Neural cell (in vitro differentiated cells): ENCODE measurements at regions not wholly inside any gene's neighbourhood (a gene's known extent, or its start where the extent isn't known, plus 50 kb on each side); places are given as distances from the start of the nearest gene placed in this dataset.

Experiments
- H2AFZ ChIP-seq: fragments of 200-600, 300-800 bp; sonication (generic), shearing (Covaris generic); 2 replicates; pipeline ENCODE4 v1.6.0; 2014; ENCODE audit warnings: low read depth, mild to moderate bottlenecking, antibody characterized with exemption, low read length, moderate library complexity
- H3F3A ChIP-seq: fragments of 200-600 bp; shearing (Covaris generic); 2 replicates; pipeline ENCODE4 v1.6.1; 2016; ENCODE audit warnings: mild to moderate bottlenecking, moderate library complexity, mixed read lengths, antibody characterized with exemption, low read length; ENCODE audit not compliant: insufficient read depth, poor library complexity, severe bottlenecking
- H3K27ac ChIP-seq: fragments of 200-600, 300-800 bp; sonication (generic), shearing (Covaris generic); 2 replicates; pipeline ENCODE4 v1.5.1; 2014; ENCODE audit warnings: mild to moderate bottlenecking, low read length, moderate library complexity
- H3K27me3 ChIP-seq: fragments of 300-800, 200-600 bp; sonication (generic), shearing (Covaris generic); 2 replicates; pipeline ENCODE4 v1.6.0; 2014; ENCODE audit warnings: mild to moderate bottlenecking, low read depth, low read length, moderate library complexity; ENCODE audit not compliant: insufficient read depth
- H3K36me3 ChIP-seq: fragments of 300-800, 200-600 bp; sonication (generic), shearing (Covaris generic); 2 replicates; pipeline ENCODE4 v1.5.1; 2014; ENCODE audit warnings: mild to moderate bottlenecking, antibody characterized with exemption, low read length, moderate library complexity; ENCODE audit not compliant: insufficient read depth
- H3K4me2 ChIP-seq: fragments of 300-800, 200-600 bp; sonication (generic), shearing (Covaris generic); 2 replicates; pipeline ENCODE4 v1.6.0; 2014; ENCODE audit warnings: mild to moderate bottlenecking, low read length
- H3K4me3 ChIP-seq: fragments of 300-800, 200-600 bp; sonication (generic), shearing (Covaris generic); 2 replicates; pipeline ENCODE4 v1.5.1; 2014; ENCODE audit warnings: mild to moderate bottlenecking, low read length, moderate library complexity
- H3K79me2 ChIP-seq: fragments of 200-600 bp; shearing (Covaris generic); replicated peaks from 2 replicates; pipeline ENCODE4 v1.6.0; 2014; ENCODE audit warnings: mild to moderate bottlenecking, low read length, moderate library complexity; ENCODE audit not compliant: insufficient read depth
- H3K9ac ChIP-seq: fragments of 300-800, 200-600 bp; sonication (generic), shearing (Covaris generic); 2 replicates; pipeline ENCODE4 v1.6.1; 2016; ENCODE audit warnings: mild to moderate bottlenecking, low read length, mixed read lengths
- H3K9me2 ChIP-seq: fragments of 200-600 bp; shearing (Covaris generic); 2 replicates; pipeline ENCODE4 v1.6.1; 2016; ENCODE audit warnings: mild to moderate bottlenecking, low read length, mixed read lengths; ENCODE audit not compliant: insufficient read depth
- H3K9me3 ChIP-seq: fragments of 200-600, 300-800 bp; sonication (generic), shearing (Covaris generic); 2 replicates; pipeline ENCODE4 v1.6.1; 2016; ENCODE audit warnings: mild to moderate bottlenecking, mixed run types, low read length, moderate library complexity, mixed read lengths
- H4K20me1 ChIP-seq: fragments of 200-600 bp; shearing (Covaris generic); 2 replicates; pipeline ENCODE4 v1.6.1; 2016; ENCODE audit warnings: mild to moderate bottlenecking, mixed run types; ENCODE audit not compliant: insufficient read depth
- EP300 ChIP-seq: fragments of 450-650 bp; conservative IDR thresholded peaks from 2 replicates; pipeline ENCODE4 v1.6.1; 2014; ENCODE audit warnings: antibody characterized with exemption, mild to moderate bottlenecking, moderate library complexity; ENCODE audit not compliant: poor library complexity, severe bottlenecking
- EZH2 ChIP-seq: fragments of 200-600, 300-800 bp; shearing (Covaris generic), sonication (generic); IDR thresholded peaks from 2 replicates; pipeline ENCODE4 v1.6.1; 2014; ENCODE audit warnings: antibody characterized with exemption, low read length, borderline replicate concordance, mild to moderate bottlenecking; ENCODE audit not compliant: insufficient read depth, poor library complexity, severe bottlenecking
- MXI1 ChIP-seq: fragments of 450-650 bp; conservative IDR thresholded peaks from 2 replicates; pipeline ENCODE4 v1.6.1; 2014; ENCODE audit warnings: antibody characterized with exemption, mild to moderate bottlenecking; ENCODE audit not compliant: poor library complexity, severe bottlenecking
- POLR2AphosphoS5 ChIP-seq: IDR thresholded peaks from 2 replicates; pipeline ENCODE4 v1.6.1; 2012
- RAD21 ChIP-seq: fragments of 450-650 bp; conservative IDR thresholded peaks from 2 replicates; pipeline ENCODE4 v1.6.1; 2014; ENCODE audit warnings: antibody characterized with exemption, mild to moderate bottlenecking, moderate library complexity
- REST ChIP-seq: IDR thresholded peaks from 2 replicates; pipeline ENCODE4 v1.6.1; 2012; ENCODE audit warnings: borderline replicate concordance
- SMC3 ChIP-seq: fragments of 450-650 bp; conservative IDR thresholded peaks from 2 replicates; pipeline ENCODE4 v1.6.1; 2014; ENCODE audit warnings: antibody characterized with exemption, mild to moderate bottlenecking, moderate library complexity; ENCODE audit not compliant: poor library complexity
- TAF1 ChIP-seq: IDR thresholded peaks from 2 replicates; pipeline ENCODE4 v1.6.1; 2012; ENCODE audit warnings: low read depth
- TF ChIP-seq, protein P1 (sequence below): fragments of 450-650 bp; IDR thresholded peaks from 2 replicates; pipeline ENCODE4 v1.5.1; 2014; ENCODE audit warnings: antibody characterized with exemption, mild to moderate bottlenecking, moderate library complexity; ENCODE audit not compliant: poor library complexity, severe bottlenecking

DNA sequence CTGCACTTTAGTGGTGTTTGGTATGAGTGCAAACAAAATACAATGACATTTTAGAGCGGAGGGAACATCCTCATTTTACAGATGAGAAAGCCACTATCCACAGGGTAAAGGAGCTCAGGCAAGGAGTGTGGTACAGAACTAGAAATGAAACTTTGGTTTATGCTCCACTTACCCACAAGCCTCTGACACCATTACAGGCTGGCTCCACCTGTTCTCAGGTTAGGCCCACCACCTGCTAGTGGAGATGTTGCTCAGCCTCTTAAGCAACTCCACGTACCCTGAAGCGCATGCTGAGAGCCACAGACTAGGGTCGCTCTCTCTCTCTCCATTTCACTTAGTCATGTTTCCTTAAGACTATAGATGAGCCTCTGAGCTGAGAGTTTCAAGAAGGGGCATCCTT is 130.0 kb downstream of the MBD2 start:
- Histone ChIP-seq H3K4me3 (no peak overlapping the region), H3K9ac (no peak overlapping the region), H3K27ac (no peak overlapping the region), H3K9me2 (no peaks in the 10 kb centered on the region), H3K36me3 (no peaks in the 10 kb centered on the region), H3K9me3 (no peaks in the 10 kb centered on the region), H3K27me3 (no peaks in the 10 kb centered on the region), H4K20me1 (no peaks in the 10 kb centered on the region), H3F3A (no peaks in the 10 kb centered on the region), H2AFZ (no peak overlapping the region), H3K79me2 (no peaks in the 10 kb centered on the region), H3K4me2 (no peak overlapping the region)
- TF ChIP-seq EP300 (no peak), SMC3 (no peak), TAF1 (no peak), EZH2 (no peak), REST (no peak), MXI1 (no peak), POLR2AphosphoS5 (no peak), RAD21 (no peak)
- TF ChIP-seq, protein P1, sequence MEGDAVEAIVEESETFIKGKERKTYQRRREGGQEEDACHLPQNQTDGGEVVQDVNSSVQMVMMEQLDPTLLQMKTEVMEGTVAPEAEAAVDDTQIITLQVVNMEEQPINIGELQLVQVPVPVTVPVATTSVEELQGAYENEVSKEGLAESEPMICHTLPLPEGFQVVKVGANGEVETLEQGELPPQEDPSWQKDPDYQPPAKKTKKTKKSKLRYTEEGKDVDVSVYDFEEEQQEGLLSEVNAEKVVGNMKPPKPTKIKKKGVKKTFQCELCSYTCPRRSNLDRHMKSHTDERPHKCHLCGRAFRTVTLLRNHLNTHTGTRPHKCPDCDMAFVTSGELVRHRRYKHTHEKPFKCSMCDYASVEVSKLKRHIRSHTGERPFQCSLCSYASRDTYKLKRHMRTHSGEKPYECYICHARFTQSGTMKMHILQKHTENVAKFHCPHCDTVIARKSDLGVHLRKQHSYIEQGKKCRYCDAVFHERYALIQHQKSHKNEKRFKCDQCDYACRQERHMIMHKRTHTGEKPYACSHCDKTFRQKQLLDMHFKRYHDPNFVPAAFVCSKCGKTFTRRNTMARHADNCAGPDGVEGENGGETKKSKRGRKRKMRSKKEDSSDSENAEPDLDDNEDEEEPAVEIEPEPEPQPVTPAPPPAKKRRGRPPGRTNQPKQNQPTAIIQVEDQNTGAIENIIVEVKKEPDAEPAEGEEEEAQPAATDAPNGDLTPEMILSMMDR = no peak

GRCh38 chr18:54090856-54091255 is 133.6 kb downstream of the MBD2 start:
- no peaks in the 10 kb centered on the region for H3K9me2 ChIP-seq
- no peak overlapping the region for H2AFZ ChIP-seq
- H3K27ac ChIP-seq = no peak overlapping the region
- no peaks in the 10 kb centered on the region for H3K27me3 ChIP-seq
- no peaks in the 10 kb centered on the region for H3K9me3 ChIP-seq
- H3K4me3 ChIP-seq = no peak overlapping the region
- no peaks in the 10 kb centered on the region for H4K20me1 ChIP-seq
- H3K36me3 ChIP-seq = no peaks in the 10 kb centered on the region
- no peak overlapping the region for H3K9ac ChIP-seq
- no peaks in the 10 kb centered on the region for H3K79me2 ChIP-seq
- TF ChIP-seq, protein P1 = no peak
- TF ChIP-seq TAF1 = no peak
- no peak for TF ChIP-seq EP300
- no peak for TF ChIP-seq SMC3
- no peak for TF ChIP-seq EZH2
- no peak for TF ChIP-seq MXI1
- TF ChIP-seq POLR2AphosphoS5 = no peak
- no peak for TF ChIP-seq REST
- no peak for TF ChIP-seq RAD21
- H3F3A ChIP-seq = no peaks in the 10 kb centered on the region
- H3K4me2 ChIP-seq = no peak overlapping the region
